Chondrocyte (in vitro differentiated cells): ENCODE measurements at regions not wholly inside any gene's neighbourhood (a gene's known extent, or its start where the extent isn't known, plus 50 kb on each side); places are given as distances from the start of the nearest gene placed in this dataset.

Experiments
- DNase-seq: peaks from one replicate; pipeline ENCODE4 v3.0.0; 2021; ENCODE audit warnings: mixed read lengths, low spot score
- H3K27ac Mint-ChIP-seq: one replicate; pipeline ENCODE4 v1.8.0; 2021; ENCODE audit warnings: mild to moderate bottlenecking, moderate library complexity, mixed read lengths; ENCODE audit not compliant: unreplicated experiment
- H3K27me3 Mint-ChIP-seq: 2 replicates; pipeline ENCODE4 v1.8.0; 2021; ENCODE audit warnings: low read depth, mixed read lengths
- H3K36me3 Mint-ChIP-seq: 2 replicates; pipeline ENCODE4 v1.8.0; 2021; ENCODE audit warnings: low read depth, mixed read lengths
- H3K4me1 Mint-ChIP-seq: 2 replicates; pipeline ENCODE4 v1.8.0; 2021; ENCODE audit warnings: low read depth, mild to moderate bottlenecking, mixed read lengths
- H3K4me3 Mint-ChIP-seq: one replicate; pipeline ENCODE4 v1.8.0; 2021; ENCODE audit warnings: mild to moderate bottlenecking, moderate library complexity, mixed read lengths; ENCODE audit not compliant: unreplicated experiment
- H3K9me3 Mint-ChIP-seq: 2 replicates; pipeline ENCODE4 v1.8.0; 2021; ENCODE audit warnings: low read depth, mixed read lengths
- CTCF ChIP-seq: fragments of 200-600 bp; sonication (generic); IDR thresholded peaks from 2 replicates; pipeline ENCODE4 v1.5.0; 2021; ENCODE audit warnings: antibody characterized with exemption, mild to moderate bottlenecking, moderate library complexity

- DNase-seq = peak; percentile 82
- TF ChIP-seq CTCF = no peak
- H3K27ac Mint-ChIP-seq = no peak overlapping the region
- no peak overlapping the region for H3K4me3 Mint-ChIP-seq
- peaks cover 4% of the 10 kb centered on the region for H3K36me3 Mint-ChIP-seq
- peaks cover 12% of the 10 kb centered on the region for H3K9me3 Mint-ChIP-seq
- no peaks in the 10 kb centered on the region for H3K4me1 Mint-ChIP-seq
- H3K27me3 Mint-ChIP-seq = no peaks in the 10 kb centered on the region
Observed at GRCh38 chr22:48677621-48678020, 1150.1 kb downstream of the BRD1 start.

GRCh38 chr22:48677168-48677520, 1150.5 kb downstream of the BRD1 start:
- Mint-ChIP-seq H3K27ac (no peak overlapping the region), H3K9me3 (peaks cover 17% of the 10 kb centered on the region), H3K4me1 (no peaks in the 10 kb centered on the region), H3K27me3 (no peaks in the 10 kb centered on the region), H3K4me3 (no peak overlapping the region), H3K36me3 (peaks cover 8% of the 10 kb centered on the region)
- no peak for TF ChIP-seq CTCF
- DNase-seq = peak; percentile 85

GRCh38 chr22:48676266-48677167, 1151.2 kb downstream of the BRD1 start:
- DNase-seq = peak; percentile 51
- Mint-ChIP-seq H3K27ac (no peak overlapping the region), H3K36me3 (peaks cover 9% of the 10 kb centered on the region), H3K4me3 (no peak overlapping the region), H3K4me1 (no peaks in the 10 kb centered on the region), H3K9me3 (peaks cover 23% of the 10 kb centered on the region), H3K27me3 (no peaks in the 10 kb centered on the region)
- TF ChIP-seq CTCF = no peak

GRCh38 chr22:48675830-48676145, 1151.9 kb downstream of the BRD1 start:
- Mint-ChIP-seq H3K4me3 (no peak overlapping the region), H3K27me3 (no peaks in the 10 kb centered on the region)

More at GRCh38 chr22:48675830-48676145, 1151.9 kb downstream of the BRD1 start:
- DNase-seq = peak; percentile 66
- H3K36me3 Mint-ChIP-seq = peaks cover 9% of the 10 kb centered on the region
- no peak overlapping the region for H3K27ac Mint-ChIP-seq
- TF ChIP-seq CTCF = no peak
- no peaks in the 10 kb centered on the region for H3K4me1 Mint-ChIP-seq
- H3K9me3 Mint-ChIP-seq = peaks cover 25% of the 10 kb centered on the region
